WTC11 (cell line): ENCODE measurements at regions not wholly inside any gene's neighbourhood (a gene's known extent, or its start where the extent isn't known, plus 50 kb on each side); places are given as distances from the start of the nearest gene placed in this dataset.

ENCODE experiments used
- ATAC-seq: fragments of 200-7000 bp; cut with Tn5 transposase; 2 replicates; pipeline ENCODE4 v1.10.0; 2021; ENCODE audit warnings: mild to moderate bottlenecking, moderate library complexity
- CTCF ChIA-PET: fragments of 300-600 bp; sonication (Branson Sonifier 250); formaldehyde crosslinking; loops from one replicate; lab custom pipeline; 2021; ENCODE audit warnings: antibody characterized with exemption; lab: Charles Lee
- POLR2A ChIA-PET: fragments of 350-600 bp; sonication (Branson Sonifier 250); formaldehyde crosslinking; loops from one replicate; lab custom pipeline; 2021; ENCODE audit warnings: antibody characterized with exemption; lab: Charles Lee
- DNase-seq: peaks from one replicate; pipeline ENCODE4 v3.0.0; 2021; ENCODE audit warnings: low spot score
- H3K27ac Mint-ChIP-seq: 2 replicates; pipeline ENCODE4 v1.8.0; 2021; ENCODE audit warnings: mixed read lengths
- H3K27me3 Mint-ChIP-seq: 2 replicates; pipeline ENCODE4 v1.8.0; 2021; ENCODE audit warnings: low read depth, mild to moderate bottlenecking, moderate library complexity, mixed read lengths
- H3K36me3 Mint-ChIP-seq: 2 replicates; pipeline ENCODE4 v1.8.0; 2021; ENCODE audit warnings: mixed read lengths
- H3K4me1 Mint-ChIP-seq: 2 replicates; pipeline ENCODE4 v1.8.0; 2022; ENCODE audit warnings: mixed read lengths
- H3K4me3 Mint-ChIP-seq: 2 replicates; pipeline ENCODE4 v1.8.0; 2021; ENCODE audit warnings: mild to moderate bottlenecking, moderate library complexity, mixed read lengths
- H3K9me3 Mint-ChIP-seq: 2 replicates; pipeline ENCODE4 v1.8.0; 2021; ENCODE audit warnings: mixed read lengths
- ARID4B ChIP-seq: sonication (generic); formaldehyde crosslinking; IDR thresholded peaks from 2 replicates; pipeline ENCODE4 v1.8.0; 2023; ENCODE audit warnings: missing genetic modification reagents, mild to moderate bottlenecking, borderline replicate concordance
- CBFB ChIP-seq: sonication (generic); formaldehyde crosslinking; IDR thresholded peaks from 2 replicates; pipeline ENCODE4 v1.8.1; 2022; ENCODE audit warnings: mild to moderate bottlenecking, low read depth, missing genetic modification reagents
- HMGXB4 ChIP-seq: sonication (generic); formaldehyde crosslinking; IDR thresholded peaks from 2 replicates; pipeline ENCODE4 v1.8.1; 2023; ENCODE audit warnings: mild to moderate bottlenecking, moderate library complexity, missing genetic modification reagents
- PREB ChIP-seq: sonication (generic); formaldehyde crosslinking; IDR thresholded peaks from 2 replicates; pipeline ENCODE4 v1.8.1; 2022; ENCODE audit warnings: mild to moderate bottlenecking, missing genetic modification reagents, moderate library complexity, borderline replicate concordance
- RELA ChIP-seq: sonication (generic); formaldehyde crosslinking; IDR thresholded peaks from 2 replicates; pipeline ENCODE4 v1.8.1; 2022; ENCODE audit warnings: missing genetic modification reagents, mild to moderate bottlenecking, borderline replicate concordance
- RORB ChIP-seq: fragments of 250-450 bp; sonication (Bioruptor Pico); IDR thresholded peaks from 2 replicates; pipeline ENCODE4 v1.9.0; 2021; ENCODE audit warnings: mild to moderate bottlenecking
- TCF7 ChIP-seq: sonication (generic); formaldehyde crosslinking; IDR thresholded peaks from 2 replicates; pipeline ENCODE4 v1.8.0; 2022; ENCODE audit warnings: mild to moderate bottlenecking, low read depth, missing genetic modification reagents, moderate library complexity
- TEAD4 ChIP-seq: sonication (generic); formaldehyde crosslinking; IDR thresholded peaks from 2 replicates; pipeline ENCODE4 v1.8.0; 2022; ENCODE audit warnings: mild to moderate bottlenecking, missing genetic modification reagents
- ZMAT4 ChIP-seq: fragments of 250-450 bp; sonication (Bioruptor Pico); IDR thresholded peaks from 2 replicates; pipeline ENCODE4 v1.9.0; 2021; ENCODE audit warnings: mild to moderate bottlenecking
- ZNF281 ChIP-seq: sonication (generic); formaldehyde crosslinking; IDR thresholded peaks from 2 replicates; pipeline ENCODE4 v1.8.0; 2023; ENCODE audit warnings: mild to moderate bottlenecking, missing genetic modification reagents
- ZNF425 ChIP-seq: fragments of 250-450 bp; sonication (Bioruptor Pico); conservative IDR thresholded peaks from 2 replicates; pipeline ENCODE4 v1.9.0; 2021; ENCODE audit warnings: mild to moderate bottlenecking

GRCh38 chr13:26822146-26822545 lies 61.6 kb upstream of the GPR12 start (continued):
- no peak for TF ChIP-seq ZNF425 (CRISPR knock-in tag)
- TF ChIP-seq ARID4B (CRISPR knock-in tag), result no peak

- Mint-ChIP-seq H3K27ac (no peak overlapping the region), H3K4me3 (no peak overlapping the region)
- CTCF ChIA-PET, result interaction anchor here (1.2 kb wide), 1 partner anchor 51 kb away, joined by 4 read pairs; no protein-coding TSS in a partner anchor
Measured at GRCh38 chr13:26821672-26822071, 61.1 kb upstream of the GPR12 start.

More at GRCh38 chr13:26821672-26822071, 61.1 kb upstream of the GPR12 start:
- no peaks in the 10 kb centered on the region for H3K4me1 Mint-ChIP-seq
- no peaks in the 10 kb centered on the region for H3K9me3 Mint-ChIP-seq
- ATAC-seq (no peak), DNase-seq (no peak)
- H3K36me3 Mint-ChIP-seq, result no peaks in the 10 kb centered on the region
- no peaks in the 10 kb centered on the region; the same call in 1 of the 2 replicates for H3K27me3 Mint-ChIP-seq
- POLR2A ChIA-PET, result no interaction called here
- TF ChIP-seq PREB (CRISPR knock-in tag), result no peak
- TF ChIP-seq HMGXB4 (CRISPR knock-in tag), result no peak
- no peak for TF ChIP-seq CBFB
- no peak for TF ChIP-seq RORB (CRISPR knock-in tag)
- TF ChIP-seq RELA (CRISPR knock-in tag), result no peak
- no peak for TF ChIP-seq ZNF281
- no peak for TF ChIP-seq TEAD4 (CRISPR knock-in tag)
- TF ChIP-seq ZMAT4 (CRISPR knock-in tag), result no peak
- no peak for TF ChIP-seq TCF7 (CRISPR knock-in tag)
